ENCODE measurements at regions not wholly inside any gene's neighbourhood (a gene's known extent, or its start where the extent isn't known, plus 50 kb on each side); places are given as distances from the start of the nearest gene placed in this dataset.

DNA sequence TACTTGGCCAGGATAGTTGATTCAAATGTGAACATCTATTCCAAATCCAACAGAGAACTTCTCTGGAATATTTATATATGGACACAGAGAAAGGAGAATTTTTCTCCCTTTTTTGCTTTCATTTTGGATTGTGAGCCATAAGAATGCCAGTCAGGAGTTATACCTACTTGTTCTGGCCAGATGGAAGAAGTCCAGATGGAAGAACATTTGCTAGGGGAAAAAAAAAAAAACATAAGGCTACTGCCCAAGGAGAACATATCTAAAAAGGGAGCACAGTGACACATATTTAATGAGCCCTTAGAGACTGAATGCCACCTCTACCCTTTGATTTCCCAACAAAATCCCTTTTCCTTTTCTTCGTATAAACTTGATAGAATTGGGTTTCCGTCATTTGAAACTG lies 61.7 kb upstream of the PPP2R2B start:
- DNase-seq = no peak

DNA sequence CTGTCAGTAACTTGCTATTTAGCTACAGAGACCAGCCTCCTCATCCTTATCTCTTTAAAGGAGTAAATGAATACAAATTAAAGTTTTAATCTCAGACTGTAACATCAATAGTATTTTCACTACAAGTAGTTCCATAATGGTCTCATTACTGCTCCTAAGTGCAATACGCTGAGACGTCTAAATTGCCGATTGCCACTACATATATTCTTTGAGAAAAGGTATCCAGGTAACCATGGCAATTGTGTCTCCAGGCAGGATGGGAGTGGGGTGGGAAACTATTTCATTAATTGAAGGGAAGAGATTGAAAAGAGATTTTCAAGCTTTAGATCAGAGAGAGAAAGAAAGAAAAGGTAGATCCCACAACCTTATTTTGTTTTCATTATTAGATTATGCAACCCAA lies 65.5 kb upstream of the PPP2R2B start:
- no peak for DNase-seq

DNA sequence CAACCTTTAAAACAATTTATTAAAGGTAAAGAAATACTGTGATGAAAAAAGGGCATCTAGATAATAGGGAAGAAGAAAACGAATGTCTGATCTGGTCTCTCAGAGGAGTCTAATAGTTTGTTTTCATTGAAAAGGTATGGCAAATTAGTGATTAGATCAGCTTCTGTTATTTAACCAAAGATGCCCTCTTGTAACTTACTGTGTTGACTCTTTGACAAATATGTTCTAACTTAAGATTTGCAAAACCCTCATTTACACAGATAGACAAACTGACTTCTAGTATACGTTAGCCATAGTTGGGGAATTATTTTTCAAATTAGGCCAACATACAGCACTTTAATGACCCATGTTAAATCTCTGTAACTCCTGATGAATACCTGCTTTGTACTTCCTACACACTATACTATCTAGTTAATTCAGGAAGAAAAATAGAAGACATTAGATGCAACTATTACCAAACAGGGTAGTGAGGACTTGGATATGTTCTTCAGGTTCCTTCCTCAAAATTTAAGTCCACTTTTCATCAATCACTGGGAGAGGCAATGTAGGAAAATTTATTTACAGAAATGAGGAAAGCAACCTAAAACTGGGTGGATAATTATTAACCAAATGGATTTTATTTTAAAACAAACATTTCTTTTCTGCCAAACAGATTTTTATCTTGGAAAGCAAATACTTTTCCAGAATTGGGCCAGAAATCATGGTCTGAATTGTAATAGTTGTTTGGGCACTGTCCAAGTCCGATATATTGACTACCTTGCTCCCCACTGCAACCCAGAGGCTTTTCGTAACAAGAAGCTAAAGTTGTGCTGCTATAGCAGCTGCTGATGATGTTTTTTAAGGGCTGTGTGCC lies 66.4 kb upstream of the PPP2R2B start:
- DNase-seq = no peak

DNA sequence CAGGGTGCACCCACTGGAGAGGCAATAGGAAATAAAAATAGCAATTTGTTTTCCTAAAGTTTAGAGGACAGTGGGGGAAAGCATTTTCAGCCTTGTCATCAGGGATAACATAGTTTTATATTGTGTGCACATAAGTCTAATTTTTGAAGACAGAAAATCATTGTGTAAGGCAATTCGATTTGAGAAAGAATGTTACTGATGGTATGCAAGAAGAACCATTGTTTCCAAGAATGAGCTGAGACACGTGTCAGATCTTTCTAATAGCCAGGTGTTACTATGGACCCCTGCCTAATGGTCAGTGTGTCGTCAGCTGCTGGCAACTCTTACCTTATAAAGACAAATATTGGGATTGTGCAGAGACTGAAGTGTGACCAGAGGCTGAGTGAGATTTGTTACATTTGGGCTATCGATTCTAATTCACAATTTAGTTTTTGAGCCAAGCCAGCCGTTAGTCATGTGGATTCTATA lies 67.1 kb upstream of the PPP2R2B start:
- DNase-seq = no peak

DNA sequence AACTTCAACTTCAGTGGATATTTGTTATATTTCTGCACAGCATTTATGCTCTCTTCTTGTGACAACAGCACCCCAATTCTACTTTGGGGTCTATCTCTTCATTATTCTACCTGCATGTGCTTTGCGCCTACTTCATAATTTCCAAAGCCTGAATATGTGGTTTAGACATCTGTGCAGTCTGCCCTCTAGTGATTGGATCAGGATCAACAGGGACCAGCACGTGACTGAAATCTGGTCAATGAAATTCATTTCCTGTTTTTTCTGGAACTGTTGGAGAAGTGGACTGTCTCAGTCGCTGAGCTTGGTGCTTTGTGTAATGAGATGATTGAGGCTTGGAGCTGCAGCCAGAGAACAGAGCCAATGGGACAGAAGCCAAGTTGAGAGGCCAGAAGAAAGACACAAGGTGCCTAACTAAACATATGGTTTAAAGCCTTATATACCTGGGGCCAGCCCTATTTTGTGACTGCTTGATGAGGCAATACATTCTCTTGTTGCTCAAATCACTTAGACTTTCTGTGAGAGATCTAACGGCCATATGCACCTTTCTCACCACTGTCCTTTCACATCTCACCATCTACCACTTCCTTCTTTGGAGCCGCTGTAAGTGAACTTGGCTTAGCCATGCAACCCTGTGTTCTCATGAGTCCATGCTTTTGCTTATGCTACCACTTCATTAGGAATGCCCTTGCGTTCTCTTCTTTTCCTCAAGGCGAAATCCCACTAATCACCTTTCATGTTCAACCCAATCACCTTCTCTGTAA lies 68.8 kb upstream of the PPP2R2B start:
- peak in 1 of 5 experiments; percentile 5 for DNase-seq

DNA sequence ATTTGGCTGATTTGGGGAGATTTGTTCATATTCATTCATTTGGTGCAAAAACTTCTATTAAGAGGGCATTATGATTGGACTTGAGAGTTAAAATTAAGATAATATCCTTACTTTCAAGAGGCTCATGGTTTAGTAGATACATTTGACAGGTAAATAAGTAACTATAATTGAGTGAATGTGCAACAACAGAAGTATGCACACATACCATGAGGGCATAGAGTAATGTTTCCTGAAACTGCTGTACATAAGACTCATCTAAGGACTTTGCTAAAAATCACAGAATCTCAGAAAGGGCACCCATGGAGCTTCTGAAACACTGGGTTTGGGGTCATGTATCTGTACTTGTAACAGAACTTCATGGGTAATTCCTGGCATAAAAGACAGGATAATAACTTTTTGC lies 70.1 kb upstream of the PPP2R2B start:
- no peak for DNase-seq

DNA sequence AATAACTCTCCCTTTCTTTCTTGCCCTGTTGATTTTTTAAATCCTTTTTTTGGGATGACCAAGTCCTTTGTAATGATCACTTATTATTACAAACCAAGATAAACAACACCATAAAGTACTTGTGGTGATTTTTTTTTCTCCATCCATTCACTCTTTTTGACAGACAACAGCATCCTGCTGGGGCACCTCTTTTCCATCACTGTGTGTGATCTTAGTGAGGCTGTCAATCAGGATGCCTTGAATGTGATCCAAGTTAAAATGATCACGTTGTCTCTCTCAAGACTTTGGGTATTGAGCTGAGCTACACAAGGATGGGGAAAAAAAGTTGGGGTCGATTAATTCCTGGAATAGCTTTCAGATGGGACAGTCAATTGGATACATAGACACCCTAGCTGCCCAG lies 73.6 kb upstream of the PPP2R2B start:
- no peak for DNase-seq

DNA sequence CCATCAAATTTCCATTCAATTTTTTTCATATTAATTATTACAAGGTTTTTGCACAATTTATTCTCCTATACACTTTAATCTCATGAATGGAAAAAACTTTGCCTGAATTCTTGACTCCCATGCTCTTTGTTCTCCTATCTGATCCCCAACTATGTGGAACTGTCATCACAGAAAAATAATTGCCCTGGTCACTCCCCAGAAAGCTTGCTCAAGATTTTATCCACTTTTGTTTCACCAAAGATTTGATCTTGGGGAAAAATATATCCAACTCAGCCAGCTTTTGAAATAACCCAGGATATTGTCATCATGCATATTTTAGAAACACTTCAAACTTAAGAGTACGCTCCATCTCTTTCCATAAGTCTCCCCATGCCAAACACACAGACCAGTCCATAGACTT lies 77.7 kb upstream of the PPP2R2B start:
- no peak for DNase-seq

DNA sequence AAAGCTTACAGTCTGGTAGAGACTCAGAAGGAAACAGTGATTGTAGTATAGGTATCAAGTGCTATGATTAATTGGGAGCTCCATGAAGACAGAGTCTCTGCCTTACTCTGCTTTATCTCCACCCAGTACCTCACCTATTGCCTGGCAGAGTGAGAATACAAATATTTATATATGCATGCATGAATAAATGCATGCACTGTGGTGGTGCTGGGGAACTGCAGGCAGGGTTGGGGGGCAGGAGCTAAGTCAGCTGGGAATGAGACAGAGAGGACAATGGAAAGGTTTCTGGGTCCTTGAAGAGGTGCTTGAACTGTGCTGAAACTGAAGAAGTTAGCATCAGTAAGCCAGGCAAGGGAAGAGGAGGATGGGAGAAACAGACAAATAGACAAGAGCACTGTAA lies 80.8 kb upstream of the PPP2R2B start:
- DNase-seq = no peak

DNA sequence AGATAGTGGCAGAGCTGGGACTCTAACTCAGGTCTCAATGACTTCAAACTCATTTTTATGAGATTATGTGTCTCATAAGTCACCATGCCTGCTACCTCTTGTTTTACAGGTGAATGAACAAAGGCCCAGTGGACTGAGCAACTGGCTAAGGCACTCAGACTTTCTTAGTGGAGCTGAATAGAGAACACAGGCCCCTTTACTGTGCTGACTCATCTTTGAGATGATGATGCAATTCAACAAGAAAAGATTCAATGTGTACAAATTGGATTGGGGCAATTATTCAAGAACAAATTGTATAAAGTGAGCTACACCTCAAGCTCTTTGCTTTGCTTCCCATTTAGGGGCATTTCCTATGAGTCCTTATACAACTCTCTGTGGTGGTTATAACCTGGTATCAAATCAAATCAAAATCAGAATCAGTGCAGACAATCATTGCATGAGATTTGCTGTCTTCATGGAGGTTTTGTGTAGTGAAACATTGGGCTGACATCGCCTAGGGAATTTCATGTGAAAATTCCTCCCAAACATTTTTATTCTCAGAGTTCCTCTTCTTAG lies 84.3 kb upstream of the PPP2R2B start:
- no peak for DNase-seq

DNA sequence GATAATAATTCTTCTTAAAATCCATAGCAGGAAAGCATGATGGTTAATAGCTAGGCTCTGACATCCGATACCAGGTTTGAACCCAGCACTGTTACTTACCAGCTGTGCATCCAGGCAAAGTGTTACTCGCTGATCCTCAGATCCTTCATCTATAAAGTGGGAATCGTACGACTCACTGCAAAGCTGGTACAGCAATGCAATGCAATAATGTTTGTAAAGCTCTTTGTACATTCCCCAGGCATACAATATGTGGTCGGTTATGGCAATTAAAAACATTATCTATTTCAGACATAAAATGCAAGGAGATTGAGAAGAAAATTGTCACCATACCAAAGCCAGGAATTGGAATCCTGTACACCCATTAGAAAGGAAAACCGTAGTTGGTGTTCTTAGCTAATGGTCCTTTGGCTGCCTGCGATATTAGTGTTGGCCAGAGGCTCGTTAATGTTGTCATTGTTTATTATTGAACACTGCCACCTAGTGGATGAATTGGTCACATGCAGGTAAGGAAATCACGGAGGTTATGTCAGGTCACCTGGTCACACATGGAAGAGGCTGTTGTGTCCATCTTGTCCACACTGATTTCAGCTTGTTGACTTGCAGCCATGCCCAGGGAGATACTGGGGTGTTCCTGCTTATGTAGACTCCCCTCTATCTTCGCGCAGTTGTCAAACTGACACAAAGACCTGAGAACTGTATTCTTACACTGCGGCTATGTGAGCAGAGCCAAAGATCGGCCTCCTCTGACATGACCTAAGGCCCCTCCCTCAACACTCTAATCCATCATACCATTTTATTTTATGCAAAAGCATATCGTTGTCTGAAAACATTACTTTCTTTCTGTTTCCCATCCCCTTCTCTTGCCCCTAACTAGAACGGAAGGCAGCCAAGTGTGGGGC lies 87.5 kb upstream of the PPP2R2B start:
- DNase-seq = peak in 3 of 5 experiments; percentile 5 to 47 (median 30)

DNA sequence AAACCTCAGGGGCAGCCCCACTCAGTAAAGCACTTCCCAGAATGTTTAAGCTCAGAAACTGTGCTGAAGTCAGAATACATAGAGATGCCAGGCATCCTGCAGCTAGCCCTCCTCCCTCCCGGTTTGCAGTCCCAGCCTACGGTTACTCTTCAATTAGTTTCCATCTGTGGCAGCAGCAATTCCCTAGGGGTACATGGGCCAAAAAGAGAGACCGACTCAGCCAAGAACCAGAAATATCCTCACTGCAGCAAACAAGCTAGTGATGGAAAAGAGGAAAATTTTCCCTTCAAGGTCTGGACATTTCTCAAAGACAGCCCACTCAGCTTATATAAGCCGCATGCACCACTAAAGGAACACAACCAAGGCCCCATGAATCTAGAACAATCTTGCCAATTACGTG lies 89.1 kb upstream of the PPP2R2B start:
- no peak for DNase-seq

DNA sequence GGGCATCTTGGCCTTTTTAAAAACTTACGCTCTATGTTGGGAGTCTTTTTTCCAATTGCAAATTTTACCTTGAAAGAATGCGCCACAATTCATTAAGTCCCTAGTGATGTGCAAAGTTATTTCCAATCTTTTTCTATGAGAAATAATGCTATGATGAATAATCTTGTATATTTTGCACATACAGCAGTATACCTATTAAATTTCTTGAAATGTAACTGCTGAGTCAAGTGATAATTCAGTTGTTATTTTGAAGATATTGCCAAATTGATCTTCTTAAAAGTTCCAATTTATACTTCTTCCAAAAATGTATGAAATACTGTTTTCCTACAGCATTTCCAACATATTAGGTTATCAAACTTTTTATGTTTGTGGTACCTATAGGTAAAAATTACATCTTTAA lies 92.8 kb upstream of the PPP2R2B start:
- DNase-seq = no peak

DNA sequence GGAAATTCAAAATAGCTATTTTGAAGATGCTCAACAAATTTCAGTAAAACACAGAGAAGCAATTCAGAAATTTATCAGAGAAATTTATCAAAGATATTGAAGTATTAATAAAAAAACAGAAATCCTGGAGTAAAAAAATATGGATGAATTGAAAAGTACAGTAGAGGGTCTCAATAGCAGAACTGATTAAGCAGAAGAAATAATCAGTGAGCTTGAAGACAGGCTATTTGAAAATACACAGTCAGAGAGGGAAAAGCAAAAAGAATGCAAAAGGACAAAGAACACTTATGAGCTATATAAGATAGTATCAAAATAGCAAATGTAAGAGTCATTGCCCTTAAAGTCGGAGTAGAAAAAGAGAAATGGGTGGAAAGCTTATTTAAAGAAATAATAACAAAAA lies 107.9 kb upstream of the PPP2R2B start:
- no peak for DNase-seq

DNA sequence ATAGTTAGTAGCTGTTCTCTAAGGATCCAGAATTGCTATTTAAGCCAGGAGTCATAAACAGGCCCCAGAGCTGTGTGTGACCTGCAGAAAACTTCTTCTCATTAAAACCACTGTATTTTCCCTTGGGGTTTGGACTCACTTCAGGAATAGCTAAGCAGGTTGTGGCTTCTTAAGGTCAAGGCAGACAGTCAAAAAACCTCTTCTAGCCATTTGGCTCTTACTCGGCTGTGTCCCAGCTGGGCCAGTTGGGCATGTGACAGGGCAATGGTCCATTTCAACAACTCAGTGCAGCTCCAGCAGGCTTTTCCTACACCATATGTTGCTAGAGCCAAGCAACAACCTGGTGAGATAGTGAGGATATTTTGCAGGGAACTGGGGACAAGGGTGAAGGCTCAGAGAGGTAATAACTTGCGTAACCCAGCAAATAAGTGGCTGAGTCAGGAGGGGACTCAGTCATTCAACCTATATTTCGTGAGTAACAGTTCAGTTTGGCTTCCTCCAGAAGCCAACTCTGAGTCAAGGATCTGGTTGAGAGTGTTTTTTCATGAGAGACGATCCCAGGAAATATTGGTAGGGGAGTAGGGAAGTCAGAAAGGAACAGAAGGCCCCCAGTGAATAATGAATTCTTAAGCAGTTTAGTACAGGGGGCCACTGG lies 115.4 kb upstream of the PPP2R2B start:
- DNase-seq = no peak

DNA sequence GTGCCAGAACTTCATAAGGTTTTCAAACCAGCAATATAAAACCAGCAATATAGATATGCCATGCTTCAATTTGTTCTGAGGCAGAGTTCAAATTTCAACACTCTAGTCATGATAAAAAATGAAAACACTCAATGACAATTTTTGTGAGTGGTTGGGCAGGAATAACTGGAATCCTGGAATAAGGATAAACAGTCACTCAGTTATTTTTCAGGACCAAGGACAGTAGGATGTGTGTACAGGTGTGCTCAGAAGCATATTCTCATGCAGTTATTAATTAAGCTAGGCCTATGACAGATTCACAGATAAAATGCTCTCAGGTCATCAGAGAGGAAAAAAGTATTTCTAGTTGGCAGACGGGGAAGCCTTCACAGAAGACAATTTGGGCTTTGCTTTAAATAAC lies 117.3 kb upstream of the PPP2R2B start:
- no peak for DNase-seq

DNA sequence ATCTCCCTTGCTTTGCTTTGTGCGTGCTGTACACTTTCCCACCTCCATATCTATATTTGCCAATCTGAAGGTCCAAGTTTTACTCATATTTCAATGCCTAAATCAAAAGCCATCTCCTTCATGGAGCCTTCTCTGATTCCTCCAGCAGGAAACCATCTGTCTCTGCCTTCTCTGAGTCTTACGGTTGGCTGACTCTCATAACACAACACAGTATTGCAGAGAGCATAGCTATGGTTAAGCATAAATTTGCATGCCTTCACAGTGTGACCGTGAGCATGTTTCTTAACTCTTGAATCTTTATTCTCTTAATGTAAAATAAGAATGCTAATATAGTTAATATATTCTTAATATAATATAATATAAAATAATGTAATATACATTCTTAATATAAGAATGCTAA lies 136.8 kb upstream of the PPP2R2B start:
- DNase-seq = no peak

DNA sequence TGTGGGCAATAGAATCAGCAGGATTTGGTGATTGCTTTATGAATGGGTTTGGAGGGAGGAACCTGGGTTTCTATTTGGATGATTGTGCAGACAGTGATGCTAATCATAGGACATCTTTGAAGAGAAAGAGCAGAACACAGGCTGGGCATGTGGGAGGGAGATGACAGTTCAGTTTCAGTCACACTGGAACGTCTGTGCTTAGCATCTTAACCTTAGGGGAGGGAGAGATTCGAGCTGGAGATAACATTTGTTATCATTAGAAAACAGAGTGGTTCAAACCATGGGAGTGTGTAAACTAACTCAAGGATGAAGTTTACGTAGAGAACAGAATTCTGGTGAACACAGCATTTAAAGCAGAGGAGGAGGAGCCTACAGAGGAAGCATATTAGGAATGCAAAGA lies 138.6 kb upstream of the PPP2R2B start:
- DNase-seq = no peak

DNA sequence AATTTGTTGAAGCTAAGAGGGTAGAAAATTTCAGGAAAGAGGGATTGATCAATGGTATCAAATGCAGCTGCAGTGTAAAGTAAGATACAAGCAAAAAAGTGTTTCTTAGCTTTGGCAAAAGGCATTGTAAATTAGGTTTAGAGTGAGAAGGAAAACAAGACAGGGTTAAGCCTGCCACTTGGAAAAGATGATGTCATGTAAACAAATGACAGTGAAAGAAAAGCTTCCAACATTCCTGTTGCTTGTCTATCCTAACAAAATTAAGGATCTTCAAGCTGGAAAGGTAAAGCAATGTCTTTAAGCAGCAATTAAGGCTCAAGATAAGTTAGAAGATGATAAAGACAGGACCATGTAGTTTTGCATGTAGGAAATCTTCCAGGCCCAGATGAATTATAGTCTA lies 139.1 kb upstream of the PPP2R2B start:
- DNase-seq = no peak

DNA sequence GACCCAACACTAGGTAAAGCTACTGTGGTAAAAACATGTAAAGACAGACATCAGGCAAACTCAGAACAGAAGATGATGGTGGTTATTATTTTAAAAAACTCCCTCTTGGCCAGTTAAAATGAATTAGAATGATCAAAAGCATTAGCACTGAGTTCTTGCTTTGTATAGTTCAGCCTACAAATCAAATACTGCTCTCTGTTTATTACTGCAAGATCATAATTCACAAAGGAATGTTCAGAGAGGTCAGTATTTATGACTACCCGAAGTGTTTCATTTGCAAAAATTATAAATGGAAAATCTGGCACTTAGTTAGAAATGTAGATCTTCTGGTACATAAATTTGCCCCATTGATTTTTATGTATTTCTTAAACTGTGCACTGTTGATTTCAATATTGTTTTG lies 140.3 kb upstream of the PPP2R2B start:
- DNase-seq = no peak

DNA sequence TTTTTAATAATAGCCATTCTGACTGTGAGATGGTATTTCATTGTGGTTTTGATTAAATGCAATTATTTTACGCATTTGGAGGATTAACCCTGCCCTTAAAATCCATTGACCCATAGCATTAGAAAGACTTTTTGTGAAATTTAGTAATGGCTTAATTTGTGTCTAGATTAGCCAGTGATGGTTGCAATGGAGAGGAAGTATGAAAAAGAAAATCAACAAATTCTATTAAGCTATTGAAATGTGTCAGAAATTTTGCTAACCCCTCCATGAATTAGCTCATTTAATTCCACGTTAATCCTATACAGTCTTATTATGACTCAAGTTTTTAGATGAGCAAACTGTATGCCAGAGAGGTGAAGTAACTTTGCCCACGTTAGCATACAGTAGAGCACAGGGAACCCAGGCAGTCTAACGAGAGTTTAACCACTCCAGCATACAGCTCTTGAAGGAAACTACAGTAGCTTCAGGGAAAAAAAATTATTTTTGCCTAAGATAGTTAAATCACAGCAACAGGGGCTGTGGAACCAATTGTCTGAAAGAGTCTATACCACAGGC lies 158.2 kb upstream of the PPP2R2B start:
- no peak for DNase-seq

Data from T-helper 2 cell (primary cell).